ENCODE measurements at regions not wholly inside any gene's neighbourhood (a gene's known extent, or its start where the extent isn't known, plus 50 kb on each side); places are given as distances from the start of the nearest gene placed in this dataset.
"Not testable (repeated sequence)": the region's sequence is repeated elsewhere in the genome, so short reads cannot be mapped to it uniquely, and the experiment has no call there.

GRCh38 chr22:47351836-47352579 lies 589.6 kb downstream of the TBC1D22A start:
- no peaks in the 10 kb centered on the region for H3K36me3 ChIP-seq (ENCODE audit: insufficient read depth, low read length)
- no peaks in the 10 kb centered on the region for H3K4me1 ChIP-seq (ENCODE audit: insufficient read depth, low read length)
- H3K9me3 ChIP-seq (ENCODE audit: low read length), result no peaks in the 10 kb centered on the region
- H3K27me3 ChIP-seq (ENCODE audit: insufficient read depth, low read length), result no peaks in the 10 kb centered on the region
- H3K4me3 ChIP-seq (ENCODE audit: low read length), result no peak overlapping the region
- H2AFZ ChIP-seq (ENCODE audit: low read depth, low read length), result no peak overlapping the region

DNA sequence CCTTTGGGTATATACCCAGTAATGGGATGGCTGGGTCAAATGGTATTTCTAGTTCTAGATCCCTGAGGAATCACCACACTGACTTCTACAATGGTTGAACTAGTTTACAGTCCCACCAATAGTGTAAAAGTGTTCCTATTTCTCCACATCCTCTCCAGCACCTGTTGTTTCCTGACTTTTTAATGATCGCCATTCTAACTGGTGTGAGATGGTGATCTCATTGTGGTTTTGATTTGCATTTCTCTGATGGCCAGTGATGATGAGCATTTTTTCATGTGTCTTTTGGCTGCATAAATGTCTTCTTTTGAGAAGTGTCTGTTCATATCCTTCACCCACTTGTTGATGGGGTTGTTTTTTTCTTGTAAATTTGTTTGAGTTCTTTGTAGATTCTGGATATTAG lies 583.8 kb downstream of the TBC1D22A start:
- not testable (repeated sequence) for H3K9me3 ChIP-seq (ENCODE audit: low read length); H3K4me3 ChIP-seq (ENCODE audit: low read length); H3K36me3 ChIP-seq (ENCODE audit: insufficient read depth, low read length); H3K27me3 ChIP-seq (ENCODE audit: insufficient read depth, low read length); H2AFZ ChIP-seq (ENCODE audit: low read depth, low read length); H3K4me1 ChIP-seq (ENCODE audit: insufficient read depth, low read length)

GRCh38 chr22:47345025-47345424 lies 582.6 kb downstream of the TBC1D22A start:
- no peak overlapping the region for H2AFZ ChIP-seq (ENCODE audit: low read depth, low read length)
- no peaks in the 10 kb centered on the region for H3K9me3 ChIP-seq (ENCODE audit: low read length)
- peaks cover 4% of the 10 kb centered on the region for H3K27me3 ChIP-seq (ENCODE audit: insufficient read depth, low read length)
- no peaks in the 10 kb centered on the region for H3K36me3 ChIP-seq (ENCODE audit: insufficient read depth, low read length)
- no peaks in the 10 kb centered on the region for H3K4me1 ChIP-seq (ENCODE audit: insufficient read depth, low read length)
- H3K4me3 ChIP-seq (ENCODE audit: low read length), result no peak overlapping the region

DNA sequence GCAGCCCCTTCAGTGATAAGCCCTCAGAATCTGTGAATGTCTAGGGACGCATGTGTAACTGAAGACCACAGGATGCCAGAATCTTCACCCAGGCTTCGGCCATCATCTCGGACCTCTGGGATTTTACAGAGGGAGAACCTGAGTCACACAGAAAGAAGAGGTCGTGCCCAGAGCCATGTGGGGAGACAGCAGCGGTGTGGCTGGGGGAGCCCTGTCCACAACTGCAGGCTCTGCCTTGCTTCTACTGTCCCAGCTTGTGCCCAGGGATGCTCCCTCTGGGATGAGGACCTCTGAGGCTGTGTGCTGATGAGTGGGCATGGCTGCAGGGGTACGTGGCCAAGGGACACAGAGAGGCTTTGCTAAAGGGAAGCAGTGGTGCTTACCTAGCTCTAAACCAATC lies 582.0 kb downstream of the TBC1D22A start:
- Histone ChIP-seq H3K36me3 (ENCODE audit: insufficient read depth, low read length) (no peaks in the 10 kb centered on the region), H3K4me1 (ENCODE audit: insufficient read depth, low read length) (no peaks in the 10 kb centered on the region), H2AFZ (ENCODE audit: low read depth, low read length) (no peak overlapping the region), H3K4me3 (ENCODE audit: low read length) (no peak overlapping the region), H3K9me3 (ENCODE audit: low read length) (no peaks in the 10 kb centered on the region), H3K27me3 (ENCODE audit: insufficient read depth, low read length) (peaks cover 4% of the 10 kb centered on the region)

- no peak overlapping the region for H2AFZ ChIP-seq (ENCODE audit: low read depth, low read length)
- no peaks in the 10 kb centered on the region for H3K9me3 ChIP-seq (ENCODE audit: low read length)
- H3K36me3 ChIP-seq (ENCODE audit: insufficient read depth, low read length), result no peaks in the 10 kb centered on the region
- H3K27me3 ChIP-seq (ENCODE audit: insufficient read depth, low read length), result peaks cover 4% of the 10 kb centered on the region
- H3K4me3 ChIP-seq (ENCODE audit: low read length), result no peak overlapping the region
- H3K4me1 ChIP-seq (ENCODE audit: insufficient read depth, low read length), result no peaks in the 10 kb centered on the region
Observed at GRCh38 chr22:47343611-47344010, 581.2 kb downstream of the TBC1D22A start.

DNA sequence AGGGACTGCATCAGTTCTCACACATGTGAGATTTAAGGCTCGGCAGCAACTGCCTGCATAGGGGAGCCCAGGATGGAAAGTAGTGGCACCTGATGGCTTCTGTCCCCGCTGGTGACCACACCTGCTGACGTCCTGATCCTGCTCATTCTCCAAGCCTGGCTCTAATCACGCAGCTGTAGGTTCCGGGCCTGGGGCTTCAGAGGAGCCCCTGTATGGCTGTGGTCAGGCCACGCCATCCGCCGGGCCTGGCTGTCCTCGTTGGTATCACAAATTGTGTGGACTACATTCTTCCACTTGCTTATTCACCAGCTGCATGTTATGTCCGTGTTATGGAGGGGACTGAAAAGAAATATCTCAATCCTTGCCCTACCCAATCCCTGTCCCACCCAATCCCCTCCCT lies 580.0 kb downstream of the TBC1D22A start:
- Histone ChIP-seq H3K9me3 (ENCODE audit: low read length) (no peaks in the 10 kb centered on the region), H3K4me1 (ENCODE audit: insufficient read depth, low read length) (no peaks in the 10 kb centered on the region), H3K27me3 (ENCODE audit: insufficient read depth, low read length) (peaks cover 4% of the 10 kb centered on the region), H3K4me3 (ENCODE audit: low read length) (no peak overlapping the region), H3K36me3 (ENCODE audit: insufficient read depth, low read length) (no peaks in the 10 kb centered on the region), H2AFZ (ENCODE audit: low read depth, low read length) (no peak overlapping the region)

GRCh38 chr22:47341464-47341863 lies 579.0 kb downstream of the TBC1D22A start:
- Histone ChIP-seq H2AFZ (ENCODE audit: low read depth, low read length) (no peak overlapping the region), H3K36me3 (ENCODE audit: insufficient read depth, low read length) (no peaks in the 10 kb centered on the region), H3K9me3 (ENCODE audit: low read length) (no peaks in the 10 kb centered on the region), H3K4me1 (ENCODE audit: insufficient read depth, low read length) (no peaks in the 10 kb centered on the region), H3K4me3 (ENCODE audit: low read length) (no peak overlapping the region), H3K27me3 (ENCODE audit: insufficient read depth, low read length) (peaks cover 4% of the 10 kb centered on the region)

DNA sequence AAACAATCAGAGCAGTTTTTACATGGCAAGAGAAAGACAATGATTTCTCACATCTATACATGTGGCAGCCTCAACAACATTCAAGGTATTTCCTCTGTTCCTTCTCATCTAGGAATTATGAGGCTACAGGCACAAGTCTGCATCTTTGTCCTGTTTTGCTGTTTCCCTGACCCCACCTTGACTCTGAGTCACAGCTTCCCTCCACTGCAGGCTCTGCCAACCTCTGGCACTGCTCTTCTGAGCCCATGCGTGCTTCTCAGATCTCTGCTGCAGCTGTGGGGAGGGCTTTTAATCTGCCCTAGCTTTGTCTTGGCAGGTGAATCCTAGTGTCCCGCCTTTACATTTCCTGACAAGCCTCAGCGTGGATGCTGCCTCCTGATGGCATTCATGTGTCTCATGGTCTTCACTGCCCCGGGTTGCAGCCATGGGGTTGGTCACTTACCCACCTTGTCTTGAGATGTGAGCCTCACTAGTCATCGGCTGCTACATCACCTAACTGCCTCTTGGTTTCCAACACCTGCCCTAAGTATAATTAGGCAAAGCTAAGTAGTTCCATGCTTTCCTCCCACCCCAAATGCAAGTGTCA lies 578.5 kb downstream of the TBC1D22A start:
- H3K27me3 ChIP-seq (ENCODE audit: insufficient read depth, low read length), result peaks cover 4% of the 10 kb centered on the region
- no peak overlapping the region for H3K4me3 ChIP-seq (ENCODE audit: low read length)
- H3K4me1 ChIP-seq (ENCODE audit: insufficient read depth, low read length), result no peaks in the 10 kb centered on the region
- no peaks in the 10 kb centered on the region for H3K36me3 ChIP-seq (ENCODE audit: insufficient read depth, low read length)
- H2AFZ ChIP-seq (ENCODE audit: low read depth, low read length), result no peak overlapping the region
- no peaks in the 10 kb centered on the region for H3K9me3 ChIP-seq (ENCODE audit: low read length)

GRCh38 chr22:47337161-47337621 lies 574.7 kb downstream of the TBC1D22A start:
- peaks cover 11% of the 10 kb centered on the region for H3K27me3 ChIP-seq (ENCODE audit: insufficient read depth, low read length)
- no peak overlapping the region for H2AFZ ChIP-seq (ENCODE audit: low read depth, low read length)
- no peaks in the 10 kb centered on the region for H3K9me3 ChIP-seq (ENCODE audit: low read length)
- H3K36me3 ChIP-seq (ENCODE audit: insufficient read depth, low read length), result no peaks in the 10 kb centered on the region
- no peaks in the 10 kb centered on the region for H3K4me1 ChIP-seq (ENCODE audit: insufficient read depth, low read length)
- H3K4me3 ChIP-seq (ENCODE audit: low read length), result no peak overlapping the region

- Histone ChIP-seq H3K36me3 (ENCODE audit: insufficient read depth, low read length) (no peaks in the 10 kb centered on the region), H3K27me3 (ENCODE audit: insufficient read depth, low read length) (peaks cover 7% of the 10 kb centered on the region), H3K4me3 (ENCODE audit: low read length) (no peak overlapping the region), H3K4me1 (ENCODE audit: insufficient read depth, low read length) (no peaks in the 10 kb centered on the region), H3K9me3 (ENCODE audit: low read length) (no peaks in the 10 kb centered on the region), H2AFZ (ENCODE audit: low read depth, low read length) (no peak overlapping the region)
Observed at GRCh38 chr22:47335958-47336357, 573.5 kb downstream of the TBC1D22A start.

GRCh38 chr22:47335460-47335859 lies 573.0 kb downstream of the TBC1D22A start:
- H3K4me1 ChIP-seq (ENCODE audit: insufficient read depth, low read length), result no peaks in the 10 kb centered on the region
- H3K27me3 ChIP-seq (ENCODE audit: insufficient read depth, low read length), result peaks cover 7% of the 10 kb centered on the region
- H3K4me3 ChIP-seq (ENCODE audit: low read length), result no peak overlapping the region
- no peaks in the 10 kb centered on the region for H3K9me3 ChIP-seq (ENCODE audit: low read length)
- no peak overlapping the region for H2AFZ ChIP-seq (ENCODE audit: low read depth, low read length)
- no peaks in the 10 kb centered on the region for H3K36me3 ChIP-seq (ENCODE audit: insufficient read depth, low read length)

DNA sequence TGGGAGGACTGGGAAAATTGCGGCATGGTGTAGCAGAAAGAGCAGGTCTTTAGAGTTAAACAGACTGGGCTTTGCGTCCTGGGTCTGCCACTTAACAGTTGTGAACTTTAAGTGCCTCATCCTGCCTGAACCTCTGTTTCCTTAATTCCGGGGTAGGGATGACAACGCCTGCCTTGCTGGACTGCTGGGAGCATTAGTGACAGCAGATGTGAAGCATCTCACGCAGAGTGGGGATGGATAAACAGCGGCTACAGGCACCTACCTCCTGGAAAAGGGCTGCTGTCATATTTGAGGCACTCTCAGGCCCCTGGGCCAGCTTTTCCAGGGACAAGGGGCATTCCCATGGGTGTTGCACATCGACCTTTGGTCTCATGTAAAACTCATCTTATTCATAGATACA lies 572.2 kb downstream of the TBC1D22A start:
- Histone ChIP-seq H3K4me3 (ENCODE audit: low read length) (no peak overlapping the region), H2AFZ (ENCODE audit: low read depth, low read length) (no peak overlapping the region), H3K4me1 (ENCODE audit: insufficient read depth, low read length) (no peaks in the 10 kb centered on the region), H3K27me3 (ENCODE audit: insufficient read depth, low read length) (peaks cover 7% of the 10 kb centered on the region), H3K9me3 (ENCODE audit: low read length) (no peaks in the 10 kb centered on the region), H3K36me3 (ENCODE audit: insufficient read depth, low read length) (no peaks in the 10 kb centered on the region)

DNA sequence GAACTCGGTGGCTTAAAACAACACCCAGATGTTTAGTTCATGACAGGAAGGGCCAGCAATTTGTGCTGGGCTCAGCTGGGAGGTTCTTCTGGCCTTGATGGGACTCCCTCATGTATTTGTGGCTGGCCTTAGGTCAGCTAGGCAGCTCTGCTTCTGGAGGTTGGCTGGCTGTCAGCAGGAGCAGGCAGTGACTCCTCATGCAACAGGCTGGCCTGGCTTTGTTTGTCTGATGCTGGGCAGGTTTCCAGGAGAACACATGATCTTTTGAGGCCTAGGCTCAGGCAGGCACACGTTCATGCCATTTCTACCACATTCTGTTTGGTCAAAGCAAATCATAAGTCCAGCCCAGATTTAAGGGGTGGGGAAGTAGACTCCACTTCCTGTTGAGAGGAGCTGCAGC lies 571.2 kb downstream of the TBC1D22A start:
- no peaks in the 10 kb centered on the region for H3K9me3 ChIP-seq (ENCODE audit: low read length)
- H3K27me3 ChIP-seq (ENCODE audit: insufficient read depth, low read length), result peaks cover 7% of the 10 kb centered on the region

More for the DNA sequence above, 571.2 kb downstream of the TBC1D22A start:
- no peak overlapping the region for H3K4me3 ChIP-seq (ENCODE audit: low read length)
- no peaks in the 10 kb centered on the region for H3K36me3 ChIP-seq (ENCODE audit: insufficient read depth, low read length)
- no peaks in the 10 kb centered on the region for H3K4me1 ChIP-seq (ENCODE audit: insufficient read depth, low read length)
- H2AFZ ChIP-seq (ENCODE audit: low read depth, low read length), result no peak overlapping the region

Measured in neuron (in vitro differentiated cells).